ENCODE measurements at regions not wholly inside any gene's neighbourhood (a gene's known extent, or its start where the extent isn't known, plus 50 kb on each side); places are given as distances from the start of the nearest gene placed in this dataset.
"Not testable (repeated sequence)": the region's sequence is repeated elsewhere in the genome, so short reads cannot be mapped to it uniquely, and the experiment has no call there.

DNA sequence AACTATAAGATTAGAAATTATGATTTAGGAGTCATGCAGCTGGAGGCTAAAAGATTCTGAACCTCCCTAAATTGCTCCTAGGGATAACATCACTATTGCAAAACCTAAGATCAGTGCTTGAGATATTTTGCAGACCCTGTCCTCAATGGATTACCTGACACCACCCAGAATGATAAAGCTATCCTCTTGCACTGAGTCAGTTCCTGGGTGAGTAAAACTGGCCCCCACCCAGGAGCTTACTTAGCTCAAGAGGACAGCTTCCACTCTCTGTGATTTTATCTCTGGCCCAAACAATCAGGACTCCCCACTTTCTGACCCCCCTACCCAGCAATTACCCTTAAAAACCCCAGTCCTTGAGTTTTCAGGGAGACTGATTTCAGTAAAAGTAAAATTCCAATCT is 2074.4 kb upstream of the RAG2 start:
- intact Hi-C loops (cut with DNase I) = no loop called here
- DNase-seq (ENCODE audit: low spot score) = no peak

DNA sequence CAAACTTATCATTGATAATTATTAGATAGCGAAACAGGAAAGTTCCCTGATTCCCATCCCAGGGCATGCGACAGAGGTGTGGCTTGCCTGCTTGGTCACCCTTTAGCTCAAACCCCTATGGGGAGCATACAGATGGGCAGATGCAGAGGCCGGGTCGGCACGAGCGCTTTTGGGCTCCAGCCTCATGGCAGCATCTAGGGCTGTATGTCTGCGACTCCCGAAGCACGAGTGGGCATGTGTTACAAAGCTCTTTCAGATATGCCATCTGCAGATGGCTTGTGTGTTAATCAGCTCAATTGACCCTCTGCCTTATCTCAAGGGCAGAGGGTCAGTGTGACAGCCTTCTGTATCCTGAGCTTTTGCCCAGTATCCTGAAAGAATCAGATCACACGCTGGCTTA is 2069.3 kb upstream of the RAG2 start:
- DNase-seq (ENCODE audit: low spot score) = peak; percentile 69
- intact Hi-C loops (cut with DNase I) = no loop called here

- no peak for DNase-seq (ENCODE audit: low spot score)
- intact Hi-C loops (cut with DNase I) = no loop called here
These were observed 2050.6 kb upstream of the RAG2 start for GRCh38 chr11:38648604-38649003.

- no peak for DNase-seq (ENCODE audit: low spot score)
- intact Hi-C loops (cut with DNase I) = no loop called here
These were observed 2048.3 kb upstream of the RAG2 start for GRCh38 chr11:38646382-38646781.

DNA sequence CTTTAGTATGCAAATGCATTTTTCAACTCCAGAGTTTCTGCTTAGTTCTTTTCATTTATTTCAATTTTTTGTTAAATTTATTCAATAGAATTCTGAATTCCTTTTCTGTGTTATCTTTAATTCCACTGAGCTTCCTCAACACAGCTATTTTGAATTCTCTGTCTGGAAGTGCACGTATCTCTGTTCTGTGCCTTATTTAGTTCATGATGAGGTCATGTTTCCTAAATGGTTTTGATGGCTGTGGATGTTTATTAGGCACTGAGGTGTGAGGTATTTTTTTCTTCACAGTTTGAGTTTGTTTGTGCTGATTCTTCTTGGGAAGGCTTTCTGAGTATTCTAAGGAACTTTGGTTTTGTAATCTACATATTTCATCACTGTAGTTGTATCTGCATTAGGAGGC is 2042.8 kb upstream of the RAG2 start:
- no peak for DNase-seq (ENCODE audit: low spot score)
- intact Hi-C loops (cut with DNase I) = no loop called here

GRCh38 chr11:38612701-38613100 is 2014.7 kb upstream of the RAG2 start:
- intact Hi-C loops (cut with DNase I) = no loop called here
- no peak for DNase-seq (ENCODE audit: low spot score)

DNA sequence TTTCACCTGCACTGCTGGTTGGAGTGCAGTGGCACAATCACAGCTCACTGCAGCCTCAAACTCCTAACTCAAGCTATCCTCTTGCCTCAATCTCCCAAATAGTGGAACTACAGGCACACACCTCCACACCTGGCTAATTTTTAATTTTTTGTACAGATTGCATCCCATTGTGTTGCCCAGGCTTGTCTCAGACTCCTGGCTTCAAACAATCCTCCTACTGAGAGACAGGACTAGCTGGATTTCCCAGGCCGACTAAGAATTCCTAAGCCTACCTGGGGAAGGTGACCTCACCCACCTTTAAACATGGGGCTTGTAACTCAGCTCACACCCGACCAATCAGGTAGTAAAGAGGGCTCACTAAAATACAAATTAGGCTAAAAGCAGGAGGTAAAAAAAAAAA is 2003.3 kb upstream of the RAG2 start:
- intact Hi-C loops (cut with DNase I); DNase-seq (ENCODE audit: low spot score): not testable (repeated sequence)

DNA sequence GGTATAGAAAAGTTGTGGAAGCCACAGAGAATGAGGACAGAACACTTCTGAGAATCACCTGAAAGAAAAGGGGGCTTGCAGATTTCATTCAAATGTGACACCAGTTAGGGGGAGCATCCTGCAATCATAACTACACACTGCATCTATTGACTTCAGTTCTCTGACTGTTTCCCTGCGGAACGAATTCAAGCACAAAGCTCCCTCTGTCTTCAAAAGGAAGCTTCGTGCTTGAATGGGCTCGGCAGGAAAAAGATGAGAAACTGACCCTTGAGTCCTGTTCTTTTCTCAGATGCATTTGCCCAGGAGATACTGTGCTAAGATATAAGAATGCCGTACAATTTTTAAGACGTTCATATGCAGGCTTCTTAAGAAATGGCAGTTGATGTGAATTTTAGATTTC is 2000.4 kb upstream of the RAG2 start:
- intact Hi-C loops (cut with DNase I) = no loop called here
- no peak for DNase-seq (ENCODE audit: low spot score)

DNA sequence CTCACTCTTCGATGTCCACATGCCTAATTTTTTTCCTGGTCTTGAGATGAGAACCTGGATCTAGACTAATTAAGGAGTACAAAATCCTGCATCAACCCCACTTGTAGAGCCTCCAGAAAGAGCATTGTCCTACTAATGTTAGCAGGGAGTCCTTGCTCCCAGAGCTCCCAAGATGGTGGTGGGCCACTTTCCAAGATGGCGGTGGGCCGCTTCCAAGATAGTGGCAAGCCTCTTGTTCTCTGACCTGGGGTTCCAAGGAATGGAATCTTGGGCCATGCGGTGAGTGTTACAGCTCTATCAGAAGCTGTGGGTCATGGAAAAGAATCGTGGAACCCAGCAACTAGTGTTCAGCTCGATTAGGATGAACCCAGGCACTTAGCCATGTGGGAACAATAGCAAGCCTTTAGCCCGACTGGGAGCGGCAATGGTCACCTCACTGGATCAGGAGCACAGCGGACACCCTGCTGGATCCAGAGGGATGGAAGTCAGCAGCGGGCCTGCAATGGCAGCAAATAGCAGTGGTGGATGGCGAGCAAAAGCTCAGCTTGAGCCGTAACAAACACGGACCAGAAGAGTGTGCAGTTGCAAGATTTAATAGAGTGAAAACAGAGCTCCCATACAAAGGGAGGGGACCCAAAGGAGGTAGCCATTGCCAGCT is 1997.5 kb upstream of the RAG2 start:
- intact Hi-C loops (cut with DNase I) = not testable (repeated sequence)
- peak; percentile 58 for DNase-seq (ENCODE audit: low spot score)

- intact Hi-C loops (cut with DNase I) = no loop called here
- DNase-seq (ENCODE audit: low spot score) = peak; percentile 13
These were observed 1996.9 kb upstream of the RAG2 start for GRCh38 chr11:38594895-38595294.

DNA sequence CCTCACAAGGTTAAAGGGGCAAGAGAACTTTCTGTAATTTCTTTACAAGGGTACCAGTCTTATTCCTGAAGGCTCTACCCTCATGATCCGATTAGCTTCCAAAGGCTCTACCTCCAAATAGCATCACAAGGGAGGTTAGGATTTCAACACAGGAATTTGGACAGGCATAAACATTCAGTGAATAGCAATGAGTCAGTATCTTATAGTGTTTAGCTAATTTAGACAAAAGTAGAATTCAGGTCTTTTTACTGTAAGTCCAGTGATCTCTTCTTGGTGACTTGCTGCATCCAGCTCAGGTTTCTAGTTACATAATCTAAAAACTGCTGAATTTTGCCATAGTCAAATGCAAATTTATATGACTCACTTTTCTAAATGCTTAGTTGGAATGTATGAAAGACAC is 1995.6 kb upstream of the RAG2 start:
- intact Hi-C loops (cut with DNase I) = no loop called here
- no peak for DNase-seq (ENCODE audit: low spot score)

DNA sequence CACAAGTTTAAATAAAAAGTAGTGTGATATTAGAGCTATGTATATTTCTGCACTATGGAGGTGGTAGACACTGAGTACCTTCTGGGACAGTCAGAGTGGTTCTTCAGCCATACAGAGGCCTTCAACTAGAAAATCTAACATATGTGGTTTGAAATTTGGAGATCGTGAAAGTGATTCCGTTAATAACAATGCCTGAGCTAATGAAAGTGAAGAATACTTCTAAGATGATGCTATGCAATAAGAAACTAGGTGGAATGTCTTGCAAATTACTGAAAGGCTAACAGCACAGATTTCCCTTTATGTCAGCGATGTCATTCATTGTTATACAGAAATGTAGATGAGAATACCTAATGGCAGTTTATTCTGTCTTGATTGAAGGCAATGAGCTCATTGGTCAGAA is 1984.7 kb upstream of the RAG2 start:
- no peak for DNase-seq (ENCODE audit: low spot score)
- intact Hi-C loops (cut with DNase I) = no loop called here

DNA sequence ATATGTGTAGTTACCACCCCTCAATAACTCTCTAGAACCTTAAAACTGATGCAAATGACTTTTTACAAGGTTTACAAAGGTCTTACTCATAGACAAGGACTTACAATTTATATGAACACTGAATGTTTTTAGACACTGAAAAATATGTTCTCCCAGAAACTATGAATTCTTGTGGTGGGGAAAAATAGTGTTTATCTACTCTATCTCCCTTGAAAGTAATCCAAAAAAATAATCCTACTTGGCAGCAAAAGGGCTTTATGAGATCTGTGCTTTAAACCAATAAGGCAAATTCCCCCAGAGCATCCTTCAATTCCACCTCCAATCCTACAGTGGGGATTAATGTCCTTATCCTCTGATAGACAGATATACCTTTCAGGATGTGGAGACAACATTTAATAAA is 1984.1 kb upstream of the RAG2 start:
- intact Hi-C loops (cut with DNase I) = no loop called here
- DNase-seq (ENCODE audit: low spot score) = no peak

DNA sequence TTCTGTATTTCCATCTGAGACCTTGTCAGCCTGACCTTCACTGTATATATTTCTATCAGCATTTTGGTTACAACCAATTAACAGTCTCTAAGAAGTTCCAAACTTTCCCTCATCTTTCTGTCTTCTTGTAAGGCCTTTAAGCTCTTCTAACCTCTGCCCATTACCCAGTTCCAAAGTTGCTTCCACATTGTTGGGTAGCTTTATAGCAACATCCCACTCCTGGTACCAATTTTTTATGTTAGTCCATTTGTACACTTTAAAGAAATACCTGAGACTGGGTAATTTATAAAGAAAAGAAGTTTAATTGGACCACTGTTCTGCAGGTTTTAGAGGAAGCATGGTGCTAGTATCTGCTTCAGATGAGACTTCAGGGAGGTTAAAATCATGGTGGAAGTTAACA is 1979.7 kb upstream of the RAG2 start:
- no peak for DNase-seq (ENCODE audit: low spot score)
- intact Hi-C loops (cut with DNase I) = no loop called here

GRCh38 chr11:38562562-38562961 is 1964.5 kb upstream of the RAG2 start:
- no peak for DNase-seq (ENCODE audit: low spot score)
- intact Hi-C loops (cut with DNase I) = no loop called here

GRCh38 chr11:38553148-38553547 is 1955.1 kb upstream of the RAG2 start:
- intact Hi-C loops (cut with DNase I) = no loop called here
- DNase-seq (ENCODE audit: low spot score) = no peak

- intact Hi-C loops (cut with DNase I) = no loop called here
- no peak for DNase-seq (ENCODE audit: low spot score)
These were observed 1949.4 kb upstream of the RAG2 start for GRCh38 chr11:38547462-38547861.

DNA sequence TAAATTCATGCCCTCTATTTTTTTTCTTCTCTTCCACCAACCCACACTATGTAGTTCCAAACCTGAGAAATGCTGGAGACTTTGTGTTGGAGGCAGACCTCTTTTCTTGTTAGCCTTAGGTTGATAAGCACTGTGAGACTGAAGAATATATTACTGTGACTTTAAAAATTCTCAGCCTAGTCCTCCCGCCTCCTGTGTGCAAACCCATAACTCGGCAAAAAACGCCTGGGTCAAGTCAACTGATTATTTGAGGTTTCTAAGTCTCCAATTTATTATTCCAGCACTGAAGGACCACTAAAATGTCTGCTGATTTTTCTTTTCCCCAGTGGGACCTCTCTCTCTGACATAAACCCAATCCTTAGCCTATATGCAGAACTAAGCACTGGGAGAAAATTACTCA is 1946.0 kb upstream of the RAG2 start:
- DNase-seq (ENCODE audit: low spot score) = no peak

DNA sequence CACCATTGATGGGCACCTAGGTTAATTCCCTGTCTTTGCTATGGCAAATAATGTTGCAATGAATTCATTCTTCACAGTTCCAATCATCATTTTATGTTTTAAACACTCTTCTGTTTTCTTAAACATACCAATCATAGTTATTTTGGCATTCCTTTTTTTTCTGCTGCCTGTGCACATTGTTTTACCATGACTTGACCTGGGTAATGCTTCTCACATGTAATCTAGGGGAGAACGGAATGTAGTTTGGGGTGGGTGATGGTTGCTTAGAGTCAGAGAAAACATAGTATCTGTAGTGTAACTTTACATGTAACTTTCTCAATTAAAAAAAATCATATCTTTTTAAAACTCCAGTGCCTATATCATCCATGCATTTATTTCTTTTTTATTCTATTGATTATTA is 1945.3 kb upstream of the RAG2 start:
- no peak for DNase-seq (ENCODE audit: low spot score)
- intact Hi-C loops (cut with DNase I) = no loop called here

More for the DNA sequence above, 1946.0 kb upstream of the RAG2 start:
- intact Hi-C loops (cut with DNase I) = no loop called here

GRCh38 chr11:38538866-38539680 is 1941.0 kb upstream of the RAG2 start:
- intact Hi-C loops (cut with DNase I) = no loop called here
- DNase-seq (ENCODE audit: low spot score) = no peak

DNA sequence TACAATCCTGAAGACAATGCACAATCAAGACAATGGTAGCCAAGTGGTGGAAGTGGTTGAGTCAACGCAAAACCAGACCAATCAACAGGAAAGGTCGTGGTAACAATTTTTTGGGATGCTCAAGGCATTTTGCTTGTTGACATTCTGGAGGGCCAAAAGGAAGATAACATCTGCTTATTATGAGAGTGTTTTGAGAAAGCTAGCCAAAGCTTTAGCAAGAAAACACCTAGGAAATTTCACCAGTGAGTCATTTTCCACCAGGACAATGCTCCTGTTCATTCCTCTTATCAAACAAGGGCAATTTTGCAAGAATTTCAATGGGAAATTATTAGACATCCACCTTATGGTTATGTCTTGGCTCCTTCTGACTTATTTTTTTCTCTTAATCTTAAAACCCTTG is 1932.2 kb upstream of the RAG2 start:
- no peak for DNase-seq (ENCODE audit: low spot score)
- intact Hi-C loops (cut with DNase I) = no loop called here

Measured in posterior vena cava (tissue), 2 donors.